Smooth muscle cell (in vitro differentiated cells): ENCODE measurements at regions not wholly inside any gene's neighbourhood (a gene's known extent, or its start where the extent isn't known, plus 50 kb on each side); places are given as distances from the start of the nearest gene placed in this dataset.

ENCODE experiments used
- DNase-seq: peaks from one replicate; lab custom pipeline; 2025; ENCODE audit not compliant: unreplicated experiment; lab: John Stamatoyannopoulos, UW
- H2AFZ ChIP-seq: fragments of 200-600 bp; sonication (generic); 2 replicates; pipeline ENCODE4 v1.6.0; 2016; ENCODE audit warnings: antibody characterized with exemption, low read depth, mild to moderate bottlenecking
- H3F3A ChIP-seq: fragments of 200-600 bp; sonication (generic); 2 replicates; pipeline ENCODE4 v1.6.0; 2017; ENCODE audit warnings: antibody characterized with exemption, low read depth
- H3K27ac ChIP-seq: fragments of 200-600 bp; sonication (generic); 2 replicates; pipeline ENCODE4 v1.5.1; 2016; ENCODE audit warnings: low read depth, mild to moderate bottlenecking
- H3K27me3 ChIP-seq: fragments of 200-600 bp; sonication (generic); 2 replicates; pipeline ENCODE4 v1.6.1; 2016; ENCODE audit warnings: low read depth, mild to moderate bottlenecking
- H3K36me3 ChIP-seq: fragments of 200-600 bp; sonication (generic); 2 replicates; pipeline ENCODE4 v1.5.1; 2016; ENCODE audit warnings: low read depth
- H3K4me1 ChIP-seq: fragments of 200-600 bp; sonication (generic); 2 replicates; pipeline ENCODE4 v1.5.1; 2016; ENCODE audit warnings: low read depth
- H3K4me2 ChIP-seq: fragments of 200-600 bp; sonication (generic); 2 replicates; pipeline ENCODE4 v1.6.0; 2016; ENCODE audit warnings: mild to moderate bottlenecking
- H3K4me3 ChIP-seq: fragments of 200-600 bp; sonication (generic); 2 replicates; pipeline ENCODE4 v1.5.1; 2016; ENCODE audit warnings: mild to moderate bottlenecking
- H3K79me2 ChIP-seq: fragments of 200-600 bp; sonication (generic); 2 replicates; pipeline ENCODE4 v1.6.0; 2016; ENCODE audit warnings: low read depth, mild to moderate bottlenecking
- H3K9ac ChIP-seq: fragments of 200-600 bp; sonication (generic); 2 replicates; pipeline ENCODE4 v1.6.0; 2016; ENCODE audit warnings: low read depth
- H3K9me3 ChIP-seq: fragments of 200-600 bp; sonication (generic); replicated peaks from 2 replicates; pipeline ENCODE4 v1.5.1; 2016; ENCODE audit warnings: low read depth
- H4K20me1 ChIP-seq: fragments of 200-600 bp; sonication (generic); 2 replicates; pipeline ENCODE4 v1.6.0; 2016; ENCODE audit warnings: low read depth
- CTCF ChIP-seq: fragments of 200-600 bp; sonication (generic); IDR thresholded peaks from 2 replicates; pipeline ENCODE4 v1.5.1; 2017; ENCODE audit warnings: borderline replicate concordance, mild to moderate bottlenecking, antibody characterized with exemption; ENCODE audit not compliant: insufficient read depth, poor library complexity, severe bottlenecking
- WGBS: methylation state at CpG from one replicate; pipeline ENCODE4 v1.1.7; 2016; ENCODE audit warnings: low lambda C conversion rate; 5-methylcytosine and 5-hydroxymethylcytosine counted together

GRCh38 chr5:77561965-77562364, 69.8 kb upstream of the WDR41 start:
- Histone ChIP-seq H3K4me3 (no peak overlapping the region), H3K4me2 (no peak overlapping the region), H4K20me1 (no peaks in the 10 kb centered on the region), H3K9ac (no peak overlapping the region), H3K27ac (no peak overlapping the region), H3K27me3 (peaks cover 19% of the 10 kb centered on the region), H3K9me3 (no peaks in the 10 kb centered on the region), H3K4me1 (no peaks in the 10 kb centered on the region), H3K36me3 (no peaks in the 10 kb centered on the region), H3K79me2 (no peaks in the 10 kb centered on the region), H3F3A (no peaks in the 10 kb centered on the region), H2AFZ (no peak overlapping the region)
- 68% methylated on average over 3 of the region's 3 CpGs for WGBS
- TF ChIP-seq CTCF: no peak
- no peak for DNase-seq

GRCh38 chr5:77560677-77561263, 68.7 kb upstream of the WDR41 start:
- no peaks in the 10 kb centered on the region for H3K4me1 ChIP-seq
- no peaks in the 10 kb centered on the region for H4K20me1 ChIP-seq
- no peak overlapping the region for H3K27ac ChIP-seq
- 7% methylated on average over 1 of the region's 1 CpG for WGBS
- H3K79me2 ChIP-seq: no peaks in the 10 kb centered on the region
- no peaks in the 10 kb centered on the region for H3K36me3 ChIP-seq
- no peaks in the 10 kb centered on the region for H3F3A ChIP-seq
- no peak overlapping the region for H2AFZ ChIP-seq
- TF ChIP-seq CTCF: peak; percentile 66
- peaks cover 16% of the 10 kb centered on the region for H3K27me3 ChIP-seq
- no peak overlapping the region for H3K4me2 ChIP-seq
- no peak for DNase-seq
- H3K9me3 ChIP-seq: no peaks in the 10 kb centered on the region
- no peak overlapping the region for H3K4me3 ChIP-seq
- H3K9ac ChIP-seq: no peak overlapping the region

- no peaks in the 10 kb centered on the region for H3K9me3 ChIP-seq
- H3K36me3 ChIP-seq: no peaks in the 10 kb centered on the region
- 77% methylated on average over 5 of the region's 5 CpGs for WGBS
- H4K20me1 ChIP-seq: no peaks in the 10 kb centered on the region
- H3K9ac ChIP-seq: no peak overlapping the region
- no peak overlapping the region for H3K4me2 ChIP-seq
- no peaks in the 10 kb centered on the region for H3K4me1 ChIP-seq
- no peak overlapping the region for H3K27ac ChIP-seq
- no peaks in the 10 kb centered on the region for H3F3A ChIP-seq
- no peak overlapping the region for H2AFZ ChIP-seq
- no peak overlapping the region for H3K4me3 ChIP-seq
- peaks cover 10% of the 10 kb centered on the region for H3K27me3 ChIP-seq
- no peak for TF ChIP-seq CTCF
- DNase-seq: no peak
- no peaks in the 10 kb centered on the region for H3K79me2 ChIP-seq
Measured at GRCh38 chr5:77558266-77558665, 66.2 kb upstream of the WDR41 start.

DNA sequence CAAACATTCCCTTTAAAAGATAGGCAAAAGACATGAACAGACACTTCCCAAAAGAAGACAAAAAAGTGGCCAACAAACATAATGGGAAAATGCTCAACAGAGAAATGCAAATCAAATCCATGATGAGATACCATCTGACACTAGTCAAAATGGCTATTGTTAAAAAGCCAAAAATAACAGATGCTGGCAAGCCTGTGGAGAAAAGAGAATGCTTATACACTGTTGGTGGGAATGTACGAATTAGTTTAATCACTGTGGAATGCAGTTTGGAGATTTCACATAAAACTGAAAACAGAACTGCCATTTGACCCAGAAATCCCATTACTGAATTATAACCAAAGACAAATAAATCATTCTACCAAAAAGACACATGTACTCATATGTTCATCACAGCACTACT, 58.3 kb upstream of the WDR41 start:
- Histone ChIP-seq H3K4me2 (no peak overlapping the region), H3K79me2 (no peaks in the 10 kb centered on the region), H3K27me3 (no peaks in the 10 kb centered on the region), H3K27ac (no peak overlapping the region), H3F3A (no peaks in the 10 kb centered on the region), H2AFZ (no peak overlapping the region), H3K4me3 (no peak overlapping the region), H3K4me1 (no peaks in the 10 kb centered on the region), H3K9me3 (no peaks in the 10 kb centered on the region), H3K9ac (no peak overlapping the region), H4K20me1 (no peaks in the 10 kb centered on the region), H3K36me3 (no peaks in the 10 kb centered on the region)
- TF ChIP-seq CTCF: no peak
- 90% methylated on average over 1 of the region's 1 CpG for WGBS
- DNase-seq: no peak
